Effector memory CD4-positive, alpha-beta T cell (primary cell): ENCODE measurements at regions not wholly inside any gene's neighbourhood (a gene's known extent, or its start where the extent isn't known, plus 50 kb on each side); places are given as distances from the start of the nearest gene placed in this dataset.
"Not testable (repeated sequence)": the region's sequence is repeated elsewhere in the genome, so short reads cannot be mapped to it uniquely, and the experiment has no call there.

ENCODE experiments used
- DNase-seq, 3 donors: peaks; one replicate each; pipeline ENCODE4 v3.0.0-alpha.2; 2020
- H3K27ac ChIP-seq: 2 replicates; pipeline ENCODE4 v1.7.0; 2013; ENCODE audit warnings: mild to moderate bottlenecking, low read length, moderate library complexity; ENCODE audit not compliant: insufficient read depth, poor library complexity, severe bottlenecking
- H3K27me3 ChIP-seq: replicated peaks from 2 replicates; pipeline ENCODE4 v1.7.0; 2013; ENCODE audit warnings: mild to moderate bottlenecking, low read length; ENCODE audit not compliant: insufficient read depth, control insufficient read depth, poor library complexity, severe bottlenecking
- H3K36me3 ChIP-seq: 2 replicates; pipeline ENCODE4 v1.7.0; 2013; ENCODE audit warnings: mild to moderate bottlenecking, low read length, moderate library complexity; ENCODE audit not compliant: control insufficient read depth, insufficient read depth
- H3K4me1 ChIP-seq: 2 replicates; pipeline ENCODE4 v1.7.0; 2013; ENCODE audit warnings: low read length, mild to moderate bottlenecking; ENCODE audit not compliant: control insufficient read depth, insufficient read depth, poor library complexity, severe bottlenecking
- H3K4me3 ChIP-seq: 2 replicates; pipeline ENCODE4 v1.7.0; 2013; ENCODE audit warnings: low read length, low read depth, mild to moderate bottlenecking; ENCODE audit not compliant: insufficient read depth, poor library complexity, severe bottlenecking
- H3K9me3 ChIP-seq: 2 replicates; pipeline ENCODE4 v1.7.0; 2013; ENCODE audit warnings: mild to moderate bottlenecking, low read length, moderate library complexity; ENCODE audit not compliant: control insufficient read depth

GRCh38 chr7:136403591-136403990 is 426.4 kb upstream of the MTPN start:
- DNase-seq, result no peak
- H3K27me3 ChIP-seq, result no peaks in the 10 kb centered on the region
- no peak overlapping the region for H3K27ac ChIP-seq
- no peaks in the 10 kb centered on the region for H3K36me3 ChIP-seq
- H3K4me3 ChIP-seq, result no peak overlapping the region
- H3K4me1 ChIP-seq, result peaks cover 3% of the 10 kb centered on the region
- H3K9me3 ChIP-seq, result no peaks in the 10 kb centered on the region

- H3K27ac ChIP-seq, result no peak overlapping the region
- no peaks in the 10 kb centered on the region for H3K36me3 ChIP-seq
- no peaks in the 10 kb centered on the region for H3K9me3 ChIP-seq
- DNase-seq, result no peak
- H3K4me3 ChIP-seq, result no peak overlapping the region
- H3K27me3 ChIP-seq, result no peaks in the 10 kb centered on the region
- H3K4me1 ChIP-seq, result no peaks in the 10 kb centered on the region
These were observed 423.7 kb upstream of the MTPN start for GRCh38 chr7:136400877-136401276.

- Histone ChIP-seq H3K27me3 (no peaks in the 10 kb centered on the region), H3K9me3 (no peaks in the 10 kb centered on the region), H3K4me1 (no peaks in the 10 kb centered on the region), H3K36me3 (no peaks in the 10 kb centered on the region), H3K4me3 (no peak overlapping the region), H3K27ac (no peak overlapping the region)
- no peak for DNase-seq
These were observed 422.2 kb upstream of the MTPN start for GRCh38 chr7:136399385-136399784.

- Histone ChIP-seq H3K9me3 (no peaks in the 10 kb centered on the region), H3K27me3 (no peaks in the 10 kb centered on the region)
These were observed 415.7 kb upstream of the MTPN start for GRCh38 chr7:136392856-136393255.

GRCh38 chr7:136391371-136391770 is 414.2 kb upstream of the MTPN start:
- no peak for DNase-seq
- Histone ChIP-seq H3K36me3 (no peaks in the 10 kb centered on the region), H3K4me3 (no peak overlapping the region)

More at GRCh38 chr7:136392856-136393255, 415.7 kb upstream of the MTPN start:
- Histone ChIP-seq H3K36me3 (no peaks in the 10 kb centered on the region), H3K4me3 (no peak overlapping the region), H3K27ac (no peak overlapping the region), H3K4me1 (no peaks in the 10 kb centered on the region)
- DNase-seq, result no peak

GRCh38 chr7:136389933-136390332 is 412.8 kb upstream of the MTPN start:
- Histone ChIP-seq H3K36me3 (no peaks in the 10 kb centered on the region), H3K4me3 (no peak overlapping the region), H3K9me3 (no peaks in the 10 kb centered on the region), H3K27me3 (no peaks in the 10 kb centered on the region), H3K27ac (no peak overlapping the region), H3K4me1 (no peaks in the 10 kb centered on the region)
- DNase-seq, result no peak

More at GRCh38 chr7:136391371-136391770, 414.2 kb upstream of the MTPN start:
- Histone ChIP-seq H3K9me3 (no peaks in the 10 kb centered on the region), H3K27me3 (no peaks in the 10 kb centered on the region), H3K27ac (no peak overlapping the region), H3K4me1 (no peaks in the 10 kb centered on the region)

- no peaks in the 10 kb centered on the region for H3K4me1 ChIP-seq
- no peak overlapping the region for H3K27ac ChIP-seq
- DNase-seq, result no peak
- H3K27me3 ChIP-seq, result no peaks in the 10 kb centered on the region
- H3K36me3 ChIP-seq, result no peaks in the 10 kb centered on the region
- H3K9me3 ChIP-seq, result no peaks in the 10 kb centered on the region
- no peak overlapping the region for H3K4me3 ChIP-seq
These were observed 409.7 kb upstream of the MTPN start for GRCh38 chr7:136386876-136387275.

- H3K9me3 ChIP-seq, H3K4me1 ChIP-seq, H3K27ac ChIP-seq, DNase-seq, H3K27me3 ChIP-seq, H3K36me3 ChIP-seq, H3K4me3 ChIP-seq: not testable (repeated sequence)
These were observed 394.2 kb upstream of the MTPN start for GRCh38 chr7:136371409-136371808.

GRCh38 chr7:136370137-136370536 is 393.0 kb upstream of the MTPN start:
- H3K4me1 ChIP-seq, result no peaks in the 10 kb centered on the region
- DNase-seq, result no peak
- no peak overlapping the region for H3K4me3 ChIP-seq
- no peaks in the 10 kb centered on the region for H3K36me3 ChIP-seq
- H3K27me3 ChIP-seq, result no peaks in the 10 kb centered on the region
- no peaks in the 10 kb centered on the region for H3K9me3 ChIP-seq
- H3K27ac ChIP-seq, result no peak overlapping the region

- H3K27ac ChIP-seq, result no peak overlapping the region
- H3K9me3 ChIP-seq, result no peaks in the 10 kb centered on the region
- H3K4me1 ChIP-seq, result no peaks in the 10 kb centered on the region
- no peak overlapping the region for H3K4me3 ChIP-seq
- DNase-seq, result no peak
- no peaks in the 10 kb centered on the region for H3K27me3 ChIP-seq
- no peaks in the 10 kb centered on the region for H3K36me3 ChIP-seq
These were observed 392.1 kb upstream of the MTPN start for GRCh38 chr7:136369225-136369624.
